ENCODE measurements at regions not wholly inside any gene's neighbourhood (a gene's known extent, or its start where the extent isn't known, plus 50 kb on each side); places are given as distances from the start of the nearest gene placed in this dataset.

DNA sequence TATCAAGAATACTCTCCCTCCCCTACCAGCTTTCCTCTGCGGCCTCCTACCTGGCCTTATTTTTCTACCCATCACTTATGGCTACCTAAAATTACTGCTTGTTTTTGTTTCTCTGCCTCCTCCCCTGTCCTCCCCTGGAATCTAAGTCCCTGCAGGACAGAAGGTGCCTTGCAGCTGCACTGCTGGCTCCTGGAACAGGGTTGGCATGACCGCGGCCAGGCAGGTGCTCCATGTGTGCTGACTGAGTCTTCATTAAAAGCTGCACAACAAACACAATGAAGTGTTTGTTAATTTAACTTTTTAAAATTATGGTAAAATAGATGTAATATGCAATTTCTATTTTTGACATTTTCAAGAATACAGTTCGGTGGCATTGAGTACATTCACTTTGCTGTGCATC is 171.9 kb upstream of the FHL2 start:
- TF ChIP-seq EZH2 (IDR thresholded peaks at IDR 0.05; ENCODE audit: insufficient read depth, poor library complexity, severe bottlenecking) = no peak
- TF ChIP-seq EZH2phosphoT487 (IDR thresholded peaks at IDR 0.05; ENCODE audit: insufficient read depth, low read depth) = no peak
